ENCODE measurements at regions not wholly inside any gene's neighbourhood (a gene's known extent, or its start where the extent isn't known, plus 50 kb on each side); places are given as distances from the start of the nearest gene placed in this dataset.

DNA sequence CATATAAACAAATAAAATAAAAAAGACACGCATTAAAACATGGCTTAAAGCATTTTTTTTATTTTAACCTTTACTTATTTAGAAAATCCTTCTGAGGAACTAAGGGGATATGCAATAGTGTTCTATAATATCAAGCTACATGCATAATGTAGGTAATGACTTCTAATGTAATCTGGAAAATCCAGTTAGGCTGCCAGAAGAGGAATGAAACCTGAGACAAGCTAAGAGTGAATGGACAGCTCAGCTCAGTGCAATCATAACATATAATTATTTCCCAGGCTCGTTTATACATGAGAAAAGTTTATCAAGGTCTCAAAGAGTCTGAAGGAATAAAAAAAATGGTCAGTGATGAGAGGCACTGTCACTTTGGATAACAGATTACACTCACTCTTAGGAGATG is 649.0 kb upstream of the PCDH15 start:
- CTCF ChIA-PET = no interaction called here
- TF ChIP-seq, protein P1, sequence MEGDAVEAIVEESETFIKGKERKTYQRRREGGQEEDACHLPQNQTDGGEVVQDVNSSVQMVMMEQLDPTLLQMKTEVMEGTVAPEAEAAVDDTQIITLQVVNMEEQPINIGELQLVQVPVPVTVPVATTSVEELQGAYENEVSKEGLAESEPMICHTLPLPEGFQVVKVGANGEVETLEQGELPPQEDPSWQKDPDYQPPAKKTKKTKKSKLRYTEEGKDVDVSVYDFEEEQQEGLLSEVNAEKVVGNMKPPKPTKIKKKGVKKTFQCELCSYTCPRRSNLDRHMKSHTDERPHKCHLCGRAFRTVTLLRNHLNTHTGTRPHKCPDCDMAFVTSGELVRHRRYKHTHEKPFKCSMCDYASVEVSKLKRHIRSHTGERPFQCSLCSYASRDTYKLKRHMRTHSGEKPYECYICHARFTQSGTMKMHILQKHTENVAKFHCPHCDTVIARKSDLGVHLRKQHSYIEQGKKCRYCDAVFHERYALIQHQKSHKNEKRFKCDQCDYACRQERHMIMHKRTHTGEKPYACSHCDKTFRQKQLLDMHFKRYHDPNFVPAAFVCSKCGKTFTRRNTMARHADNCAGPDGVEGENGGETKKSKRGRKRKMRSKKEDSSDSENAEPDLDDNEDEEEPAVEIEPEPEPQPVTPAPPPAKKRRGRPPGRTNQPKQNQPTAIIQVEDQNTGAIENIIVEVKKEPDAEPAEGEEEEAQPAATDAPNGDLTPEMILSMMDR (IDR thresholded peaks at IDR 0.05; ENCODE audit: low read depth, low read length) = no peak
- Histone ChIP-seq H3K9me3 (ENCODE audit: control insufficient read depth, insufficient read depth, low read length) (no peaks in the 10 kb centered on the region), H3K27ac (ENCODE audit: low read depth, low read length) (no peak overlapping the region), H3K4me3 (ENCODE audit: low read depth, low read length) (no peak overlapping the region), H3K27me3 (ENCODE audit: control insufficient read depth, insufficient read depth, low read length) (no peaks in the 10 kb centered on the region)
- POLR2A ChIA-PET = no interaction called here
- DNase-seq (ENCODE audit: low read depth, low spot score) = no peak

GRCh38 chr10:55446441-55447002 is 645.5 kb upstream of the PCDH15 start:
- Histone ChIP-seq H3K9me3 (ENCODE audit: control insufficient read depth, insufficient read depth, low read length) (no peaks in the 10 kb centered on the region), H3K4me3 (ENCODE audit: low read depth, low read length) (no peak overlapping the region), H3K27ac (ENCODE audit: low read depth, low read length) (no peak overlapping the region), H3K27me3 (ENCODE audit: control insufficient read depth, insufficient read depth, low read length) (no peaks in the 10 kb centered on the region)
- no peak for DNase-seq (ENCODE audit: low read depth, low spot score)
- ChIA-PET POLR2A (no interaction called here), CTCF (no interaction called here)
- TF ChIP-seq, protein P1 (IDR thresholded peaks at IDR 0.05; ENCODE audit: low read depth, low read length) = no peak

- CTCF ChIA-PET = no interaction called here
- H3K27ac ChIP-seq (ENCODE audit: low read depth, low read length) = no peak overlapping the region
- POLR2A ChIA-PET = no interaction called here
- no peak for DNase-seq (ENCODE audit: low read depth, low spot score)
- H3K9me3 ChIP-seq (ENCODE audit: control insufficient read depth, insufficient read depth, low read length) = no peaks in the 10 kb centered on the region
- H3K27me3 ChIP-seq (ENCODE audit: control insufficient read depth, insufficient read depth, low read length) = no peaks in the 10 kb centered on the region
- no peak overlapping the region for H3K4me3 ChIP-seq (ENCODE audit: low read depth, low read length)
- TF ChIP-seq, protein P1 (IDR thresholded peaks at IDR 0.05; ENCODE audit: low read depth, low read length) = no peak
These were observed 640.7 kb upstream of the PCDH15 start for GRCh38 chr10:55441777-55442176.

GRCh38 chr10:55426138-55426537 is 625.1 kb upstream of the PCDH15 start:
- no peak overlapping the region for H3K4me3 ChIP-seq (ENCODE audit: low read depth, low read length)
- no peak overlapping the region for H3K27ac ChIP-seq (ENCODE audit: low read depth, low read length)
- ChIA-PET POLR2A (no interaction called here), CTCF (no interaction called here)
- TF ChIP-seq, protein P1 (IDR thresholded peaks at IDR 0.05; ENCODE audit: low read depth, low read length) = no peak
- H3K27me3 ChIP-seq (ENCODE audit: control insufficient read depth, insufficient read depth, low read length) = no peaks in the 10 kb centered on the region
- H3K9me3 ChIP-seq (ENCODE audit: control insufficient read depth, insufficient read depth, low read length) = no peaks in the 10 kb centered on the region
- DNase-seq (ENCODE audit: low read depth, low spot score) = no peak

GRCh38 chr10:55410415-55410885 is 609.4 kb upstream of the PCDH15 start:
- ChIA-PET POLR2A (no interaction called here), CTCF (no interaction called here)
- TF ChIP-seq, protein P1 (IDR thresholded peaks at IDR 0.05; ENCODE audit: low read depth, low read length) = no peak
- no peak overlapping the region for H3K27ac ChIP-seq (ENCODE audit: low read depth, low read length)
- no peak for DNase-seq (ENCODE audit: low read depth, low spot score)
- H3K9me3 ChIP-seq (ENCODE audit: control insufficient read depth, insufficient read depth, low read length) = no peaks in the 10 kb centered on the region
- no peak overlapping the region for H3K4me3 ChIP-seq (ENCODE audit: low read depth, low read length)
- H3K27me3 ChIP-seq (ENCODE audit: control insufficient read depth, insufficient read depth, low read length) = no peaks in the 10 kb centered on the region
